G401 (cell line): ENCODE measurements at regions not wholly inside any gene's neighbourhood (a gene's known extent, or its start where the extent isn't known, plus 50 kb on each side); places are given as distances from the start of the nearest gene placed in this dataset.
A peak's percentile ranks its signal among the peaks of the same experiment; 100 is the strongest.
"Not testable (repeated sequence)": the region's sequence is repeated elsewhere in the genome, so short reads cannot be mapped to it uniquely, and the experiment has no call there.

ENCODE experiments used
- DNase-seq: peaks from one replicate; pipeline ENCODE4 v3.0.0-alpha.2; 2015; ENCODE audit warnings: low spot score
- in situ Hi-C: cut with HindIII; loops from 2 replicates; pipeline ENCODE4 v1.10.0; 2016; ENCODE audit warnings: low sequenced_read_pairs, mixed read lengths

GRCh38 chr18:61643884-61644647 lies 248.7 kb downstream of the RNF152 start:
- DNase-seq = no peak
- in situ Hi-C loops = no loop called here

- in situ Hi-C loops = no loop called here
- no peak for DNase-seq
Observed at GRCh38 chr18:61639886-61640285, 252.9 kb downstream of the RNF152 start.

- peak; percentile 42 for DNase-seq
- in situ Hi-C loops = no loop called here
Observed at GRCh38 chr18:61637905-61638595, 254.8 kb downstream of the RNF152 start.

GRCh38 chr18:61637319-61637718 lies 255.5 kb downstream of the RNF152 start:
- in situ Hi-C loops = no loop called here
- DNase-seq = peak; percentile 96

- in situ Hi-C loops = no loop called here
- DNase-seq = peak; percentile 48
Observed at GRCh38 chr18:61635901-61636528, 256.8 kb downstream of the RNF152 start.

GRCh38 chr18:61628085-61628484 lies 264.7 kb downstream of the RNF152 start:
- in situ Hi-C loops = no loop called here
- no peak for DNase-seq

- DNase-seq, in situ Hi-C loops: not testable (repeated sequence)
Observed at GRCh38 chr18:61624631-61625030, 268.2 kb downstream of the RNF152 start.

- no peak for DNase-seq
- in situ Hi-C loops = no loop called here
Observed at GRCh38 chr18:61619783-61620182, 273.0 kb downstream of the RNF152 start.

GRCh38 chr18:61618816-61619215 lies 274.0 kb downstream of the RNF152 start:
- in situ Hi-C loops = no loop called here
- DNase-seq = no peak

- no peak for DNase-seq
- in situ Hi-C loops = no loop called here
Observed at GRCh38 chr18:61616111-61616610, 276.6 kb downstream of the RNF152 start.

- no peak for DNase-seq
- in situ Hi-C loops = no loop called here
Observed at GRCh38 chr18:61612517-61612916, 279.3 kb downstream of the CDH20 start.

GRCh38 chr18:61609131-61609530 lies 275.9 kb downstream of the CDH20 start:
- DNase-seq = no peak
- in situ Hi-C loops = no loop called here

GRCh38 chr18:61608316-61608715 lies 275.1 kb downstream of the CDH20 start:
- in situ Hi-C loops = no loop called here
- DNase-seq = no peak

- DNase-seq = peak; percentile 27
- in situ Hi-C loops = no loop called here
Observed at GRCh38 chr18:61607867-61608266, 274.6 kb downstream of the CDH20 start.

- in situ Hi-C loops = no loop called here
- DNase-seq = peak; percentile 98
Observed at GRCh38 chr18:61606759-61607158, 273.5 kb downstream of the CDH20 start.

- DNase-seq = peak; percentile 60
- in situ Hi-C loops = no loop called here
Observed at GRCh38 chr18:61606068-61606660, 272.9 kb downstream of the CDH20 start.

- peak; percentile 87 for DNase-seq
- in situ Hi-C loops = no loop called here
Observed at GRCh38 chr18:61605376-61606067, 272.3 kb downstream of the CDH20 start.
